GM20000 (cell line): ENCODE measurements at regions not wholly inside any gene's neighbourhood (a gene's known extent, or its start where the extent isn't known, plus 50 kb on each side); places are given as distances from the start of the nearest gene placed in this dataset.

Experiments
- DNase-seq: peaks from one replicate; pipeline ENCODE4 v3.0.0; 2012; ENCODE audit warnings: low spot score
- TF ChIP-seq, protein P1 (sequence below): IDR thresholded peaks from 2 replicates; pipeline ENCODE4 v1.5.1; 2012; ENCODE audit warnings: mild to moderate bottlenecking, control low read depth; ENCODE audit errors: extremely low read depth, missing control alignments

GRCh38 chr7:33762911-33763306 lies 142.4 kb upstream of the BMPER start:
- DNase-seq: no peak
- TF ChIP-seq, protein P1, sequence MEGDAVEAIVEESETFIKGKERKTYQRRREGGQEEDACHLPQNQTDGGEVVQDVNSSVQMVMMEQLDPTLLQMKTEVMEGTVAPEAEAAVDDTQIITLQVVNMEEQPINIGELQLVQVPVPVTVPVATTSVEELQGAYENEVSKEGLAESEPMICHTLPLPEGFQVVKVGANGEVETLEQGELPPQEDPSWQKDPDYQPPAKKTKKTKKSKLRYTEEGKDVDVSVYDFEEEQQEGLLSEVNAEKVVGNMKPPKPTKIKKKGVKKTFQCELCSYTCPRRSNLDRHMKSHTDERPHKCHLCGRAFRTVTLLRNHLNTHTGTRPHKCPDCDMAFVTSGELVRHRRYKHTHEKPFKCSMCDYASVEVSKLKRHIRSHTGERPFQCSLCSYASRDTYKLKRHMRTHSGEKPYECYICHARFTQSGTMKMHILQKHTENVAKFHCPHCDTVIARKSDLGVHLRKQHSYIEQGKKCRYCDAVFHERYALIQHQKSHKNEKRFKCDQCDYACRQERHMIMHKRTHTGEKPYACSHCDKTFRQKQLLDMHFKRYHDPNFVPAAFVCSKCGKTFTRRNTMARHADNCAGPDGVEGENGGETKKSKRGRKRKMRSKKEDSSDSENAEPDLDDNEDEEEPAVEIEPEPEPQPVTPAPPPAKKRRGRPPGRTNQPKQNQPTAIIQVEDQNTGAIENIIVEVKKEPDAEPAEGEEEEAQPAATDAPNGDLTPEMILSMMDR: no peak

DNA sequence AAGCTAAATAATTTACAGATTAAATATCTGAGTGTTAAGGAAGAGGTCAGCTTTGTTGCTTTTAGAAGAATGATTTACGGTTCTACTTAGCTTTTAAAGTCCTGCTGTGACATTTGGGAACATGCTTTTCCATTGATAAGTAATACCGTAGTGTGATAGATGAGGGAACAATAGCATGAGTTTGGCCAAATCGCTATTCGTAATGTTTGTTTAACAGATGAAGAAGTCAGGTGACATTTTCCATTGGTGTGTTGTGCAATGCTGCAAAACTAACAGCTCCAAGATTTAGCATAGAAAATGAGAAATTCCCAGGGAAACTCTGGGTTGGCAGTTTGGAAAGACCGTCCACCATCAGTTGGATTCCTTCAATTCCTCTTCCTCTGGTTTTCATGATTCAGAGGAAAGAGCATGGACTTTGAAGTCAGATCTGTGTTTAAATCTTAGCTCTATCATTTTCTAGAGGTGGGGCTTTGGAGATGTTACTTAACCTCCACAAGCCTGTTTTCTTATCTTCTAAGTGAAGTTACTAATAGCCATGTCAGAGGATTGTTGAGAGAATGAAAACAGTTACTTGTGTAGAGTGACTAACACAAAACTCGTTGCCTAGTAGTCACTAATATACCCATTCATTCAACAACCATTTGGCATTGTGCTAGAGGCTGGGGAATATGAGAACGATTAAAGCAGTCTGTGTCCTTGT lies 140.4 kb upstream of the BMPER start:
- TF ChIP-seq, protein P1: no peak
- no peak for DNase-seq

- TF ChIP-seq, protein P1: no peak
Observed at GRCh38 chr7:33766405-33766804, 138.9 kb upstream of the BMPER start.

DNA sequence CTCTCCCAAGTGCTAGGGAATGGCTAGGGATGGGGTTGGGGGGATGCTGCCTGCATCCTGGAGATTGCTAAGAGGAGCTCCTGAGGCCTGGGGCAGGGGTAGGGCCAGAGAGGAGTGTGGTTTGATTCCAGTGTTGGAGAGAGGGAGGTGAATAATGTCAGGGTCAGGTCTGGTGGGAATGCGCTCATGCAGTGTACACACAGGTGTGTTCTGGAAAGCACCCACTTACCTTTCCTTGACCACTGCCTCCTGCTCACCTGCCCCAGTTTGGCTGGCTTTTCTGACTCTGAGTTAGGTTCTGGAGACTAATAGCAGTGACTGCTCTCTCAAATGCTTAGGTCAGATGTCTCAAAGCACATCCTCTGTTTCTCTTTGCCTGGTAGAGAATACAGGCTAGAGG lies 135.4 kb upstream of the BMPER start:
- TF ChIP-seq, protein P1: no peak
- no peak for DNase-seq

More at GRCh38 chr7:33766405-33766804, 138.9 kb upstream of the BMPER start:
- no peak for DNase-seq

- TF ChIP-seq, protein P1: no peak
- no peak for DNase-seq
Observed at GRCh38 chr7:33770576-33770975, 134.8 kb upstream of the BMPER start.

DNA sequence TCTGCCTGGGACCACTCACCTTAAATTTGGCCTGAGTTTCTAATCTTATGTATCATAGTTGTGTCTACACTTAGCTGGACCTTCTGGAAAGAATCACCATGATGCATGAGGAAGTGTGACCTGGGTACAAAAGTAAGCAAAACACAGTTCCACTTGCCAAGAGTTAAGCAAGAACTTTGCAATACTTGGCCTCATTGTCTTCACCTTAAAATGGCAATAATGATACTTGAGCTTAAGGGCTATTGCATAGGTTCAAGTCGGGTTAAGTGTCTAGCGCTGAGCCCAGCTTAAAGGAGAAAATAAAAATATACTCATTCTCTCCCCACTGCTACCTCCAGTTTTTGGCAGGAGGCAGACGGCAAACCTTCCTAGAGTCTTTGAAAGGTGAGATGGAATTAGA lies 133.9 kb upstream of the BMPER start:
- TF ChIP-seq, protein P1: no peak
- DNase-seq: no peak

DNA sequence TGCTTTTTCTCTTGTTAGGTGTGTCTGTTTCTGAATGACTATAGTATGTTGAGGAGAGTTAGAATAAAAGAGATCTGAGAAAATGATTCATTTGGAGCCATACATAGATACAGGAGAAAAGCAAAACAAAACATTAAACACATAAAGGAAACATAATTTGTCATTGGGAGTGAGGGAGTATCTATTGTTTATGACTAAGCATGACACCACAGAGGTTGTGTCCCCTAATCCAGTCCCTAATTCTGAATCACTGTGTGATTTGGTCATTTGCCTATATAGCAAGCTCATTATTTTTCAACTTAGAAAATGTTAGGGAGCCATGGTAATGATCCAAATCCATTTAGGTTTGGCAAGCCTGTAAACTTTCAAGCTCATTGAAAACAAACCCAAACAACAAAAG lies 132.3 kb upstream of the BMPER start:
- DNase-seq: no peak
- TF ChIP-seq, protein P1: no peak
